HFFc6 (cell line): ENCODE measurements at regions not wholly inside any gene's neighbourhood (a gene's known extent, or its start where the extent isn't known, plus 50 kb on each side); places are given as distances from the start of the nearest gene placed in this dataset.

Experiments used
- DNase-seq: peaks from one replicate; pipeline ENCODE4 v3.0.0-alpha.2; 2018
- H3K27ac Mint-ChIP-seq: 2 replicates; pipeline ENCODE4 v1.8.0; 2020; ENCODE audit warnings: mild to moderate bottlenecking, mixed read lengths
- H3K27me3 Mint-ChIP-seq: 2 replicates; pipeline ENCODE4 v1.8.0; 2021; ENCODE audit warnings: mild to moderate bottlenecking, moderate library complexity, mixed read lengths; ENCODE audit not compliant: insufficient read depth
- H3K36me3 Mint-ChIP-seq: 2 replicates; pipeline ENCODE4 v1.8.0; 2021; ENCODE audit warnings: low read depth, mixed read lengths
- H3K4me1 Mint-ChIP-seq: 2 replicates; pipeline ENCODE4 v1.8.0; 2020; ENCODE audit warnings: low read depth, mixed read lengths
- H3K4me3 Mint-ChIP-seq: 2 replicates; pipeline ENCODE4 v1.8.0; 2020; ENCODE audit warnings: mild to moderate bottlenecking, moderate library complexity, mixed read lengths
- H3K9me3 Mint-ChIP-seq: 2 replicates; pipeline ENCODE4 v1.8.0; 2020; ENCODE audit warnings: mild to moderate bottlenecking, mixed read lengths
- CTCF ChIP-seq: fragments of 200-600 bp; sonication (generic); IDR thresholded peaks from 2 replicates; pipeline ENCODE4 v1.5.0; 2021; ENCODE audit warnings: antibody characterized with exemption, mild to moderate bottlenecking

- H3K27ac Mint-ChIP-seq: no peak overlapping the region
- peaks cover 4% of the 10 kb centered on the region for H3K27me3 Mint-ChIP-seq
- no peak for TF ChIP-seq CTCF
- H3K36me3 Mint-ChIP-seq: no peaks in the 10 kb centered on the region
- H3K4me3 Mint-ChIP-seq: no peak overlapping the region
- H3K9me3 Mint-ChIP-seq: no peaks in the 10 kb centered on the region
- no peak for DNase-seq
- H3K4me1 Mint-ChIP-seq: no peaks in the 10 kb centered on the region
Measured at GRCh38 chrX:42027367-42028000, 104.1 kb upstream of the CASK start.

GRCh38 chrX:42025861-42026260 lies 102.5 kb upstream of the CASK start:
- no peaks in the 10 kb centered on the region for H3K4me1 Mint-ChIP-seq

GRCh38 chrX:42023122-42023521 lies 99.8 kb upstream of the CASK start:
- DNase-seq: no peak
- H3K36me3 Mint-ChIP-seq: no peaks in the 10 kb centered on the region
- peaks cover 6% of the 10 kb centered on the region for H3K27me3 Mint-ChIP-seq
- H3K4me3 Mint-ChIP-seq: no peak overlapping the region
- H3K9me3 Mint-ChIP-seq: no peaks in the 10 kb centered on the region
- H3K4me1 Mint-ChIP-seq: no peaks in the 10 kb centered on the region
- TF ChIP-seq CTCF: no peak
- no peak overlapping the region for H3K27ac Mint-ChIP-seq

More at GRCh38 chrX:42025861-42026260, 102.5 kb upstream of the CASK start:
- no peak for DNase-seq
- H3K4me3 Mint-ChIP-seq: no peak overlapping the region
- no peak for TF ChIP-seq CTCF
- no peaks in the 10 kb centered on the region for H3K36me3 Mint-ChIP-seq
- no peak overlapping the region for H3K27ac Mint-ChIP-seq
- no peaks in the 10 kb centered on the region for H3K9me3 Mint-ChIP-seq
- peaks cover 4% of the 10 kb centered on the region for H3K27me3 Mint-ChIP-seq

GRCh38 chrX:42022158-42022557 lies 98.8 kb upstream of the CASK start:
- DNase-seq: no peak
- no peaks in the 10 kb centered on the region for H3K9me3 Mint-ChIP-seq
- no peak for TF ChIP-seq CTCF
- H3K27ac Mint-ChIP-seq: no peak overlapping the region
- peaks cover 4% of the 10 kb centered on the region for H3K27me3 Mint-ChIP-seq
- no peaks in the 10 kb centered on the region for H3K4me1 Mint-ChIP-seq
- H3K36me3 Mint-ChIP-seq: no peaks in the 10 kb centered on the region
- no peak overlapping the region for H3K4me3 Mint-ChIP-seq

- H3K27me3 Mint-ChIP-seq: peaks cover 2% of the 10 kb centered on the region
- H3K27ac Mint-ChIP-seq: no peak overlapping the region
- no peaks in the 10 kb centered on the region for H3K4me1 Mint-ChIP-seq
- H3K9me3 Mint-ChIP-seq: no peaks in the 10 kb centered on the region
- no peak for TF ChIP-seq CTCF
- no peaks in the 10 kb centered on the region for H3K36me3 Mint-ChIP-seq
- H3K4me3 Mint-ChIP-seq: no peak overlapping the region
- DNase-seq: no peak
Measured at GRCh38 chrX:42021058-42021457, 97.7 kb upstream of the CASK start.

GRCh38 chrX:42020225-42020624 lies 96.9 kb upstream of the CASK start:
- Mint-ChIP-seq H3K27me3 (peaks cover 2% of the 10 kb centered on the region), H3K4me3 (no peak overlapping the region), H3K4me1 (no peaks in the 10 kb centered on the region), H3K36me3 (no peaks in the 10 kb centered on the region), H3K9me3 (no peaks in the 10 kb centered on the region), H3K27ac (no peak overlapping the region)
- no peak for DNase-seq
- TF ChIP-seq CTCF: no peak
